Psoas muscle (tissue), 7 donors: ENCODE measurements at regions not wholly inside any gene's neighbourhood (a gene's known extent, or its start where the extent isn't known, plus 50 kb on each side); places are given as distances from the start of the nearest gene placed in this dataset.
"Not testable (repeated sequence)": the region's sequence is repeated elsewhere in the genome, so short reads cannot be mapped to it uniquely, and the experiment has no call there.

Source experiments
- ATAC-seq, 4 donors: fragments of 200-7000 bp; cut with Tn5 transposase; one replicate each; pipeline ENCODE4 v1.9.1; 2020; ENCODE audit warnings: moderate library complexity in 3 of 4, mild to moderate bottlenecking in 2 of 4
- DNase-seq, 2 donors: peaks; one replicate each; pipeline ENCODE4 v3.0.0-alpha.2; 2020
- H3K27ac ChIP-seq: fragments of 200-600 bp; one replicate; pipeline ENCODE4 v1.8.0; 2022
- H3K27me3 ChIP-seq, 3 donors: fragments of 200-600 bp in 1 of 3; one replicate each; pipeline versions ENCODE4 v1.6.1 to v1.8.0; 2013 to 2022; ENCODE audit warnings: low read length in 2 of 3, mild to moderate bottlenecking in 2 of 3, moderate library complexity in 1 of 3; ENCODE audit not compliant: insufficient read depth in 3 of 3
- H3K36me3 ChIP-seq, 2 donors: fragments of 200-600 bp in 1 of 2; one replicate each; pipeline versions ENCODE4 v1.6.1 to v1.8.0; 2013 to 2022; ENCODE audit warnings: low read depth in 1 of 2, mild to moderate bottlenecking in 1 of 2, moderate library complexity in 1 of 2; ENCODE audit not compliant: insufficient read depth in 1 of 2
- H3K4me1 ChIP-seq: fragments of 200-600 bp; one replicate; pipeline ENCODE4 v1.8.0; 2022
- H3K4me3 ChIP-seq: fragments of 200-600 bp; one replicate; pipeline ENCODE4 v1.8.0; 2022; ENCODE audit warnings: mild to moderate bottlenecking
- H3K9me3 ChIP-seq: fragments of 200-600 bp; one replicate; pipeline ENCODE4 v1.8.0; 2022
- WGBS, 3 donors: extraction: QIAGEN DNeasy Blood & Tissue Kit; methylation state at CpG; one replicate each; pipeline versions ENCODE4 v1.1.6 to v1.1.7; 2013; 5-methylcytosine and 5-hydroxymethylcytosine counted together
- intact Hi-C, 2 donors: fragments of 100-400 bp; cut with DNase I; formaldehyde crosslinking; loops; one replicate each; pipeline versions ENCODE4 v1.11.0 to v1.14.2; 2022
- TF ChIP-seq, protein P1 (sequence below): fragments of 200-600 bp; IDR thresholded peaks from one replicate; pipeline ENCODE4 v1.8.0; 2022; ENCODE audit warnings: antibody characterized with exemption
- donor health status: healthy with polysubstance abuse.
- donor health status: DM: no; HTN: no; CAD: no; lungs with moderate emphysema.
- donor health status: Bipolar disorder and iron deficiency.
- donor health status: healthy.
- donor health status: DM: yes; HTN: yes; CAD: no.
- donor health status: DM: no; HTN: no; CAD: no.
- donor health status: DM: yes; HTN: yes; CAD: no.

GRCh38 chr15:50857763-50858162 is 50.7 kb upstream of the AP4E1 start:
- Histone ChIP-seq H3K27me3 (no peaks in the 10 kb centered on the region), H3K9me3 (no peaks in the 10 kb centered on the region), H3K4me1 (peaks cover 25% of the 10 kb centered on the region), H3K4me3 (no peak overlapping the region), H3K27ac (peak overlapping the region; percentile 68), H3K36me3 (no peaks in the 10 kb centered on the region)
- TF ChIP-seq, protein P1, sequence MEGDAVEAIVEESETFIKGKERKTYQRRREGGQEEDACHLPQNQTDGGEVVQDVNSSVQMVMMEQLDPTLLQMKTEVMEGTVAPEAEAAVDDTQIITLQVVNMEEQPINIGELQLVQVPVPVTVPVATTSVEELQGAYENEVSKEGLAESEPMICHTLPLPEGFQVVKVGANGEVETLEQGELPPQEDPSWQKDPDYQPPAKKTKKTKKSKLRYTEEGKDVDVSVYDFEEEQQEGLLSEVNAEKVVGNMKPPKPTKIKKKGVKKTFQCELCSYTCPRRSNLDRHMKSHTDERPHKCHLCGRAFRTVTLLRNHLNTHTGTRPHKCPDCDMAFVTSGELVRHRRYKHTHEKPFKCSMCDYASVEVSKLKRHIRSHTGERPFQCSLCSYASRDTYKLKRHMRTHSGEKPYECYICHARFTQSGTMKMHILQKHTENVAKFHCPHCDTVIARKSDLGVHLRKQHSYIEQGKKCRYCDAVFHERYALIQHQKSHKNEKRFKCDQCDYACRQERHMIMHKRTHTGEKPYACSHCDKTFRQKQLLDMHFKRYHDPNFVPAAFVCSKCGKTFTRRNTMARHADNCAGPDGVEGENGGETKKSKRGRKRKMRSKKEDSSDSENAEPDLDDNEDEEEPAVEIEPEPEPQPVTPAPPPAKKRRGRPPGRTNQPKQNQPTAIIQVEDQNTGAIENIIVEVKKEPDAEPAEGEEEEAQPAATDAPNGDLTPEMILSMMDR: no peak
- intact Hi-C loops: no loop called here
- no peak for DNase-seq
- peak in 2 of 4 donors; percentile 65 for ATAC-seq

- no peak for ATAC-seq
- Histone ChIP-seq H3K4me1 (peaks cover 25% of the 10 kb centered on the region), H3K36me3 (no peaks in the 10 kb centered on the region), H3K9me3 (no peaks in the 10 kb centered on the region), H3K4me3 (no peak overlapping the region), H3K27ac (no peak overlapping the region), H3K27me3 (no peaks in the 10 kb centered on the region)
- intact Hi-C loops: no loop called here
- 86 to 87% (median 86%) methylated on average over 4 of the region's 4 CpGs for WGBS, 3 donors
- no peak for DNase-seq
- TF ChIP-seq, protein P1: no peak
Measured at GRCh38 chr15:50854601-50855490, 53.6 kb upstream of the AP4E1 start.

DNA sequence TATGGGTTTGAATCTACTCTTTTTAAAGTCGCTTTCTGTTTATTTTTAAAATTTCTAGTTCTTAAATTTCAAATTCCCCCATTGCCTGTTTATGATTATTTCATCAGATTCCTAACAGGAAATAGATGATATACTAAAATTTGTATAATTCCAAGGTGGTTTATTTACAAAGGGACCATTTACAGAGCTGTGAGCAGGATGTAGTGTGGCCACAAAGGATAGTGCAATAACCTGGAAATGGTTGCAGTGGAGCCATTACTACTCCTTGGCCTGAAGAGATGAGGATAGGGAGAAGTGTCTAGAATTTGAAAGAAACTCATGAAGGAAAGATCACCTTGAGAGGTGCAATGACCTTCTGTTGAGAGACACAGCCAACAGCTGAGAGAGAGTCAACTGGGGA is 58.5 kb upstream of the AP4E1 start:
- intact Hi-C loops: no loop called here
- Histone ChIP-seq H3K9me3 (no peaks in the 10 kb centered on the region), H3K36me3 (no peaks in the 10 kb centered on the region), H3K27ac (no peak overlapping the region), H3K4me3 (no peak overlapping the region), H3K27me3 (no peaks in the 10 kb centered on the region), H3K4me1 (no peaks in the 10 kb centered on the region)
- ATAC-seq (no peak), DNase-seq (no peak)
- 93 to 96% (median 94%) methylated on average over 1 of the region's 1 CpG for WGBS, 3 donors
- TF ChIP-seq, protein P1: no peak

- TF ChIP-seq, protein P1: no peak
- no peaks in the 10 kb centered on the region for H3K36me3 ChIP-seq
- ATAC-seq: no peak
Measured at GRCh38 chr15:50848349-50848748, 60.1 kb upstream of the AP4E1 start.

GRCh38 chr15:50845181-50845580 is 63.3 kb upstream of the AP4E1 start:
- H3K27me3 ChIP-seq, H3K27ac ChIP-seq, ATAC-seq, intact Hi-C loops, H3K9me3 ChIP-seq, H3K4me1 ChIP-seq, H3K36me3 ChIP-seq, DNase-seq, H3K4me3 ChIP-seq: not testable (repeated sequence)
- 94 to 97% (median 95%) methylated on average over 1 of the region's 1 CpG for WGBS, 3 donors

More at GRCh38 chr15:50848349-50848748, 60.1 kb upstream of the AP4E1 start:
- Histone ChIP-seq H3K4me3 (no peak overlapping the region), H3K27ac (no peak overlapping the region), H3K4me1 (no peaks in the 10 kb centered on the region), H3K9me3 (no peaks in the 10 kb centered on the region), H3K27me3 (no peaks in the 10 kb centered on the region)
- intact Hi-C loops: no loop called here
- DNase-seq: no peak
